HepG2 (cell line): ENCODE measurements at regions not wholly inside any gene's neighbourhood (a gene's known extent, or its start where the extent isn't known, plus 50 kb on each side); places are given as distances from the start of the nearest gene placed in this dataset.

Experiments
- ATAC-seq: fragments of 200-7000 bp; cut with Tn5 transposase; 3 replicates; pipeline ENCODE4 v1.9.1; 2020; ENCODE audit warnings: mild to moderate bottlenecking, moderate library complexity
- BruUV-seq: library from RNA; stranded (reverse); fragments of 400-500 nt; replicated peaks from 2 replicates; lab custom pipeline; 2021; lab: Mats Ljungman, UMichigan
- CTCF ChIA-PET: fragments of 300-600 bp; formaldehyde crosslinking; extraction: SDS; loops from one replicate; lab custom pipeline; 2021; ENCODE audit warnings: low total read pairs, inconsistent platforms, low intra/inter-chr PET ratio; lab: Yijun Ruan, JAX
- POLR2A ChIA-PET: fragments of 350-600 bp; sonication (Branson Sonifier 250); formaldehyde crosslinking; loops from one replicate; lab custom pipeline; 2020; ENCODE audit warnings: antibody characterized with exemption, inconsistent platforms; lab: Yijun Ruan, JAX
- DNase-seq: peaks from one replicate; pipeline ENCODE4 v3.0.0-alpha.2; 2015; ENCODE audit warnings: low spot score
- FAIRE-seq: peaks from 3 replicates; lab custom pipeline; 2011; peaks lifted over from hg19 to GRCh38; lab: Jason Lieb, UNC
- H2AFZ ChIP-seq: one replicate; pipeline ENCODE4 v1.6.1; 2011; ENCODE audit warnings: low read length, inconsistent platforms
- H3K27ac ChIP-seq: fragments of 300-600 bp; 3 replicates; pipeline ENCODE4 v1.8.0; 2011; ENCODE audit warnings: mixed run types, mild to moderate bottlenecking, mixed read lengths, low read length, inconsistent platforms; ENCODE audit not compliant: insufficient read depth; ENCODE audit errors: extremely low read length
- H3K27me3 ChIP-seq, 2 experiments: fragments of 200-600 bp in 1 of 2; 2 replicates in 1 of 2; 3 replicates in 1 of 2; pipeline versions ENCODE4 v1.6.0 to v1.8.0; 2011; ENCODE audit warnings: low read length in 2 of 2, mild to moderate bottlenecking in 2 of 2, moderate library complexity in 2 of 2, inconsistent platforms in 1 of 2; ENCODE audit not compliant: insufficient read depth in 2 of 2, control insufficient read depth in 1 of 2
- H3K36me3 ChIP-seq, 2 experiments: fragments of 200-600 bp in 1 of 2; replicated peaks in 1 of 2; 2 replicates in 1 of 2; 3 replicates in 1 of 2; pipeline versions ENCODE4 v1.5.1 to v1.8.0; 2011; ENCODE audit warnings: low read length in 2 of 2, inconsistent platforms in 1 of 2; ENCODE audit not compliant: insufficient read depth in 2 of 2, control insufficient read depth in 1 of 2
- H3K4me1 ChIP-seq: 2 replicates; pipeline ENCODE4 v1.5.1; 2012; ENCODE audit warnings: low read length, inconsistent platforms; ENCODE audit not compliant: insufficient read depth
- H3K4me2 ChIP-seq: 2 replicates; pipeline ENCODE4 v1.6.0; 2011; ENCODE audit warnings: low read depth, low read length, inconsistent platforms
- H3K4me3 ChIP-seq, 3 experiments: fragments of 200-600 bp in 1 of 3; sonication (generic), shearing (Covaris generic) in 1 of 3; replicated peaks in 1 of 3; 2 replicates each; pipeline ENCODE4 v1.5.1; 2011 to 2016; ENCODE audit warnings: low read length in 3 of 3, inconsistent platforms in 2 of 3, low read depth in 2 of 3, mild to moderate bottlenecking in 2 of 3, control low read depth in 1 of 3, mixed read lengths in 1 of 3; ENCODE audit not compliant: insufficient read depth in 1 of 3
- H3K79me2 ChIP-seq: one replicate; pipeline ENCODE4 v1.6.1; 2011; ENCODE audit warnings: low read length, inconsistent platforms; ENCODE audit not compliant: insufficient read depth
- H3K9ac ChIP-seq: 2 replicates; pipeline ENCODE4 v1.6.0; 2011; ENCODE audit warnings: mild to moderate bottlenecking, low read depth, low read length, inconsistent platforms; ENCODE audit not compliant: insufficient read depth
- H3K9me3 ChIP-seq: 2 replicates; pipeline ENCODE4 v1.5.1; 2012; ENCODE audit warnings: mild to moderate bottlenecking, low read length
- H4K20me1 ChIP-seq: 2 replicates; pipeline ENCODE4 v1.6.0; 2011; ENCODE audit warnings: inconsistent platforms, mild to moderate bottlenecking, low read length, moderate library complexity; ENCODE audit not compliant: insufficient read depth
- ADNP ChIP-seq: sonication (generic); formaldehyde crosslinking; IDR thresholded peaks from 2 replicates; pipeline ENCODE4 v1.4.0; 2020; ENCODE audit warnings: missing genetic modification reagents
- AGO1 ChIP-seq: fragments of 200-400 bp; formaldehyde crosslinking; IDR thresholded peaks from 2 replicates; pipeline ENCODE4 v1.6.1; 2017; ENCODE audit warnings: mild to moderate bottlenecking, low read depth, low read length, moderate library complexity; ENCODE audit not compliant: poor library complexity, severe bottlenecking
- FOXO1 ChIP-seq: sonication (generic); formaldehyde crosslinking; IDR thresholded peaks from 2 replicates; pipeline ENCODE4 v1.4.0; 2020; ENCODE audit warnings: missing genetic modification reagents
- GATAD2A ChIP-seq: IDR thresholded peaks from 2 replicates; pipeline ENCODE4 v1.6.1; 2016
- KLF15 ChIP-seq: sonication (generic); formaldehyde crosslinking; IDR thresholded peaks from 2 replicates; pipeline ENCODE4 v1.8.1; 2023; ENCODE audit warnings: borderline replicate concordance, mild to moderate bottlenecking, inconsistent platforms, missing genetic modification reagents, mixed read lengths
- MAZ ChIP-seq, 2 experiments: sonication (generic) in 1 of 2; formaldehyde crosslinking in 1 of 2; IDR thresholded peaks; 2 replicates each; pipeline versions ENCODE4 v1.5.0 to v1.6.1; 2012 to 2020; ENCODE audit warnings: low read depth in 2 of 2, mild to moderate bottlenecking in 2 of 2, borderline replicate concordance in 1 of 2, improper control_type of control experiment in 1 of 2, low read length in 1 of 2, missing genetic modification reagents in 1 of 2, moderate library complexity in 1 of 2
- ONECUT2 ChIP-seq: sonication (generic); formaldehyde crosslinking; IDR thresholded peaks from 2 replicates; pipeline ENCODE4 v1.4.0; 2020; ENCODE audit warnings: missing genetic modification reagents
- RCOR2 ChIP-seq: IDR thresholded peaks from 2 replicates; pipeline ENCODE4 v1.6.1; 2016; ENCODE audit warnings: missing biosample characterization, missing genetic modification reagents
- REPIN1 ChIP-seq: sonication (generic); formaldehyde crosslinking; IDR thresholded peaks from 2 replicates; pipeline ENCODE4 v1.8.0; 2022; ENCODE audit warnings: missing genetic modification reagents, low read depth, mild to moderate bottlenecking, borderline replicate concordance
- WIZ ChIP-seq: sonication (generic); formaldehyde crosslinking; IDR thresholded peaks from 2 replicates; pipeline ENCODE4 v1.5.1; 2020; ENCODE audit warnings: mild to moderate bottlenecking, missing genetic modification reagents
- ZNF737 ChIP-seq: sonication (generic); formaldehyde crosslinking; IDR thresholded peaks from 2 replicates; pipeline ENCODE4 v1.5.0; 2020; ENCODE audit warnings: missing genetic modification reagents, mild to moderate bottlenecking, borderline replicate concordance
- ZNF766 ChIP-seq: sonication (generic); formaldehyde crosslinking; IDR thresholded peaks from 2 replicates; pipeline ENCODE4 v1.5.0; 2020; ENCODE audit warnings: missing genetic modification reagents, borderline replicate concordance
- ZNF777 ChIP-seq: sonication (generic); formaldehyde crosslinking; IDR thresholded peaks from 2 replicates; pipeline ENCODE4 v1.4.0; 2020; ENCODE audit warnings: missing genetic modification reagents
- ZSCAN22 ChIP-seq: sonication (generic); formaldehyde crosslinking; IDR thresholded peaks from 2 replicates; pipeline ENCODE4 v1.4.0; 2020; ENCODE audit warnings: mild to moderate bottlenecking, missing genetic modification reagents
- WGBS: methylation state at CpG from one replicate; pipeline ENCODE4 v1.1.6; 2017; ENCODE audit warnings: low lambda C conversion rate; 5-methylcytosine and 5-hydroxymethylcytosine counted together
- in situ Hi-C: cut with HindIII; loops from 2 replicates; pipeline ENCODE4 v1.10.0; 2017; ENCODE audit warnings: low pct_unique_long_range_greater_than_20kb; ENCODE audit not compliant: extremely low pct_ligation_motif_present
- intact Hi-C: fragments of 100-400 bp; cut with micrococcal nuclease; formaldehyde crosslinking; loops from one replicate; pipeline ENCODE4 v1.10.0; 2022; ENCODE audit not compliant: unreplicated experiment
- TF ChIP-seq, protein P1 (sequence below): sonication (generic); formaldehyde crosslinking; IDR thresholded peaks from 2 replicates; pipeline ENCODE4 v1.8.1; 2022; ENCODE audit warnings: mild to moderate bottlenecking, missing genetic modification reagents

DNA sequence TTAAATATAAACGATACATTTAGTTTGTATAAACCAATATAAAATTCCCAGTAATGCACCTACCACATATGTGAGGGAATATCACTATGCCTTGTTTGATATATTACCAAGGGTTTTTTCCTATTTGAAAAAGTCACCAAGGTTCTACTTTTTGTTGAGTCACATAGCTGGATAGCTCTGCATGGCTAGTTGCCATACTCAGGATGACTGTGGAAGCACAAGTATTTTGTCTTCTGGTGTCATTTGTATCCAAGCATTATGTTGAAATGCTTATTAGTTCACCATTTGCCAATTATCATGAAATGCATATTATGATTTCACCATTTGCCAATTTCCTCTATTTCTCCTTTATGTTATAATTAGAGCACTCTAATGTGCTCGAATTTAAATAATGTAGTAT lies 162.7 kb upstream of the TTC29 start:
- Histone ChIP-seq H3K9ac (no peak overlapping the region), H3K27me3 (no peaks in the 10 kb centered on the region), H3K4me3 (no peak overlapping the region), H3K27ac (no peak overlapping the region), H3K4me1 (no peaks in the 10 kb centered on the region), H3K9me3 (no peaks in the 10 kb centered on the region), H3K79me2 (no peaks in the 10 kb centered on the region), H3K4me2 (no peak overlapping the region), H3K36me3 (no peaks in the 10 kb centered on the region), H4K20me1 (no peaks in the 10 kb centered on the region), H2AFZ (no peak overlapping the region)
- BruUV-seq: no TSS peak
- FAIRE-seq (no peak), ATAC-seq (no peak), DNase-seq (no peak)
- intact Hi-C loops (no loop called here), in situ Hi-C loops (no loop called here)
- WGBS: 0% methylated on average over 2 of the region's 2 CpGs
- TF ChIP-seq MAZ (IDR thresholded peaks at IDR 0.05; ENCODE audit: borderline replicate concordance, low read depth, low read length) (no peak), MAZ (CRISPR knock-in tag; IDR thresholded peaks at IDR 0.05; ENCODE audit: low read depth) (no peak), ZNF766 (no peak), RCOR2 (no peak), KLF15 (CRISPR knock-in tag) (no peak), ZNF737 (CRISPR knock-in tag) (no peak), ZNF777 (no peak), ONECUT2 (CRISPR knock-in tag) (no peak), REPIN1 (CRISPR knock-in tag) (no peak), AGO1 (no peak), ADNP (CRISPR knock-in tag) (no peak), ZSCAN22 (CRISPR knock-in tag) (no peak), GATAD2A (CRISPR knock-in tag) (no peak), WIZ (no peak), FOXO1 (no peak)
- TF ChIP-seq, protein P1, sequence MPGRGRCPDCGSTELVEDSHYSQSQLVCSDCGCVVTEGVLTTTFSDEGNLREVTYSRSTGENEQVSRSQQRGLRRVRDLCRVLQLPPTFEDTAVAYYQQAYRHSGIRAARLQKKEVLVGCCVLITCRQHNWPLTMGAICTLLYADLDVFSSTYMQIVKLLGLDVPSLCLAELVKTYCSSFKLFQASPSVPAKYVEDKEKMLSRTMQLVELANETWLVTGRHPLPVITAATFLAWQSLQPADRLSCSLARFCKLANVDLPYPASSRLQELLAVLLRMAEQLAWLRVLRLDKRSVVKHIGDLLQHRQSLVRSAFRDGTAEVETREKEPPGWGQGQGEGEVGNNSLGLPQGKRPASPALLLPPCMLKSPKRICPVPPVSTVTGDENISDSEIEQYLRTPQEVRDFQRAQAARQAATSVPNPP: no peak
- CTCF ChIA-PET: no interaction called here
- POLR2A ChIA-PET: no interaction called here
